ENCODE measurements at regions not wholly inside any gene's neighbourhood (a gene's known extent, or its start where the extent isn't known, plus 50 kb on each side); places are given as distances from the start of the nearest gene placed in this dataset.

DNA sequence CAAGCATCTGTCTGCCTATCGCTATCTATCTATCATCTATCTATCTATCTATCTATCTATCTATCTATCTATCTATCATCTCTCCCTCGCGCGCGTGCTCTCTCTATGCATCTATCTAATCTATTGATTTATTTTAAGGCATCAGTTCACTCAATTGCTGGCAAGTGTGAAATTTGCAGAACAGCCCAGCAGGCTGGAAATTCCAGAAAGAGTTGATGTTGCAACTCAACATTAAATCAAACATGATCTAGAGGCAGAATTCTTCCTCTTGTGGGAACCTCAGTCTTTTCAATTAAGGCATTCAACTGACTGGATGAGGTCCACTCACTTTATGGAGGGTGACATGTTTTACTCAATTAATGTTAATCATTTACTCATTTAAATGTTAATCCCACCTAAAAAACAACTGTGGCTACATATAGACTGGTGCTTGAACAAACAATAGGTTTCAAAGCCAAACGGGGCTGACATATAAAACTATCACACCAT, 1210.8 kb downstream of the GALC start:
- TF ChIP-seq CTCF (IDR thresholded peaks at IDR 0.05; ENCODE audit: poor library complexity, severe bottlenecking) (no peak), POLR2AphosphoS5 (IDR thresholded peaks at IDR 0.05) (no peak)
